ENCODE measurements at regions not wholly inside any gene's neighbourhood (a gene's known extent, or its start where the extent isn't known, plus 50 kb on each side); places are given as distances from the start of the nearest gene placed in this dataset.

DNA sequence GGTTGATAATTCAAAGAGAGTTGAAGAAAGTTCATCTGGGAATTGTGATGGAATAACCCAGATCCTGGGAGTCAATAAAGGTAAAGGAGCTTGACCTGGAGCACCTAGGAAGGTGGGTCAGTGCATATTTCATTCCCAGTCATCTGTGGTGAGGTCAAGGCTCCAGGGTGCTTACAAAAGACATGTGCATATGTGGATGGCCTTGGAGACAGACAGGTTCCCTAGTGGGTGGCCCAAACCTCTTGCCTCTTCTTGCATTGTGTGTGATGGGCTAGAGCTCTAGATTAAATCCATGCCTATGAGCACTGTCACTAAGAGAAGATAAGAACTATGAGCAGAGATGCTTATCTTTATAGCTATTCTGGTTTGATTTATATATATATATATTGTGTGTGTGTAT is 75.5 kb upstream of the CISTR start:
- Histone ChIP-seq H3K4me3 (no peak overlapping the region), H3K36me3 (no peaks in the 10 kb centered on the region), H3K27me3 (replicated peaks in 1 of 7) (peaks cover 0 to 35% (median 4%) of the 10 kb centered on the region in 7 donors), H3K27ac (no peak overlapping the region), H3K9me3 (no peaks in the 10 kb centered on the region), H3K4me1 (no peaks in the 10 kb centered on the region)
- intact Hi-C loops (cut with DNase I; ENCODE audit: low total_unique reads) = no loop called here
- TF ChIP-seq, protein P1, sequence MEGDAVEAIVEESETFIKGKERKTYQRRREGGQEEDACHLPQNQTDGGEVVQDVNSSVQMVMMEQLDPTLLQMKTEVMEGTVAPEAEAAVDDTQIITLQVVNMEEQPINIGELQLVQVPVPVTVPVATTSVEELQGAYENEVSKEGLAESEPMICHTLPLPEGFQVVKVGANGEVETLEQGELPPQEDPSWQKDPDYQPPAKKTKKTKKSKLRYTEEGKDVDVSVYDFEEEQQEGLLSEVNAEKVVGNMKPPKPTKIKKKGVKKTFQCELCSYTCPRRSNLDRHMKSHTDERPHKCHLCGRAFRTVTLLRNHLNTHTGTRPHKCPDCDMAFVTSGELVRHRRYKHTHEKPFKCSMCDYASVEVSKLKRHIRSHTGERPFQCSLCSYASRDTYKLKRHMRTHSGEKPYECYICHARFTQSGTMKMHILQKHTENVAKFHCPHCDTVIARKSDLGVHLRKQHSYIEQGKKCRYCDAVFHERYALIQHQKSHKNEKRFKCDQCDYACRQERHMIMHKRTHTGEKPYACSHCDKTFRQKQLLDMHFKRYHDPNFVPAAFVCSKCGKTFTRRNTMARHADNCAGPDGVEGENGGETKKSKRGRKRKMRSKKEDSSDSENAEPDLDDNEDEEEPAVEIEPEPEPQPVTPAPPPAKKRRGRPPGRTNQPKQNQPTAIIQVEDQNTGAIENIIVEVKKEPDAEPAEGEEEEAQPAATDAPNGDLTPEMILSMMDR (IDR thresholded peaks at IDR 0.05 in 8 of 11, conservative IDR thresholded peaks at IDR 0.05 in 3 of 11) = no peak
- TF ChIP-seq POLR2A (IDR thresholded peaks at IDR 0.05) (no peak), POLR2AphosphoS5 (IDR thresholded peaks at IDR 0.05) (no peak)
- no peak for DNase-seq

- Histone ChIP-seq H3K4me3 (no peak overlapping the region), H3K36me3 (no peaks in the 10 kb centered on the region), H3K9me3 (no peaks in the 10 kb centered on the region), H3K4me1 (no peaks in the 10 kb centered on the region), H3K27me3 (replicated peaks in 1 of 7) (peaks cover 0 to 35% (median 0%) of the 10 kb centered on the region in 7 donors), H3K27ac (no peak overlapping the region)
- WGBS, 5 donors = 58 to 78% (median 69%) methylated on average over 2 of the region's 2 CpGs
- intact Hi-C loops (cut with DNase I; ENCODE audit: low total_unique reads) = no loop called here
- TF ChIP-seq, protein P1 (IDR thresholded peaks at IDR 0.05 in 8 of 11, conservative IDR thresholded peaks at IDR 0.05 in 3 of 11) = no peak
- TF ChIP-seq POLR2A (IDR thresholded peaks at IDR 0.05) = no peak
- no peak for TF ChIP-seq POLR2AphosphoS5 (IDR thresholded peaks at IDR 0.05)
- DNase-seq = no peak
These were observed 76.8 kb upstream of the CISTR start for GRCh38 chr12:53828598-53828997.

DNA sequence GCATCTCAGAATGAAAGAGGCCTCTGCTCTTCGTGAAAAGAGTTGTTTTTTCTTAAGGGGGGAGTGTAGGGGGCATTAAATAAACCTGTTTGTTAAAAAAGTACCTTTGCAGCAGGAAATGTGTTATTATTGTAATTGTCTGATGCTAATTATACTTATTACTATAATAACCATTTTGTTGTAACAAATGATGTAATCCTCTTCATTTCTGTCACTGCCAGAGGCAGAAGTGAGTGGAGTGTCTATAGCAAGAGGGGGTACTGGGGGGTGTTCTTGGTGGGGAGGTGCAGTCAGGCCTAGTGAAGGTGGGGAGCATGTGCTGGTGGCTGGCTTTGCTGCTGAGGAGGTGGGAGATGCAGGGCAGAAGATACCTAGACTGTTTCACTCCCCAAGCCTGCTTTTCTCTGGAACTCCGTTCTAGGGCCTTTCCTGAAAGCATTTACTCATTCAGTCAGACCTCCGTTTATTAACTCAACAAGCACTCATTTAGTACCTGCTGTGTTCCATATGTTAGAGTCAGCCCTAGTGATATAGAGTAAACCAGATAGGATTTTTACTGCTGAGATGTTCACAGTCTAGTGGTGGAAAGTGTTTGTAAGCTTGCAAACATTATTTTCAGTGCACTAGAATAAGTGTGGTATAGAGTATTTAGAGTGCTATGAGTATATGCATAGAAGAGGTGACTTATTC is 77.5 kb upstream of the CISTR start:
- DNase-seq = no peak
- no peaks in the 10 kb centered on the region for H3K9me3 ChIP-seq
- H3K27me3 ChIP-seq (replicated peaks in 1 of 7) = peaks cover 0 to 36% (median 0%) of the 10 kb centered on the region in 7 donors
- no peak overlapping the region for H3K4me3 ChIP-seq
- no peak for TF ChIP-seq POLR2AphosphoS5 (IDR thresholded peaks at IDR 0.05)
- no peak for TF ChIP-seq POLR2A (IDR thresholded peaks at IDR 0.05)
- TF ChIP-seq, protein P1 (IDR thresholded peaks at IDR 0.05 in 8 of 11, conservative IDR thresholded peaks at IDR 0.05 in 3 of 11) = no peak
- no peaks in the 10 kb centered on the region for H3K36me3 ChIP-seq
- H3K27ac ChIP-seq = no peak overlapping the region
- no peaks in the 10 kb centered on the region for H3K4me1 ChIP-seq
- intact Hi-C loops (cut with DNase I; ENCODE audit: low total_unique reads) = no loop called here
- 46 to 57% (median 53%) methylated on average over 3 of the region's 3 CpGs for WGBS, 5 donors

- Histone ChIP-seq H3K4me3 (no peak overlapping the region), H3K27me3 (replicated peaks in 1 of 7) (peaks cover 0 to 34% (median 0%) of the 10 kb centered on the region in 7 donors), H3K9me3 (no peaks in the 10 kb centered on the region), H3K27ac (no peak overlapping the region), H3K4me1 (no peaks in the 10 kb centered on the region), H3K36me3 (no peaks in the 10 kb centered on the region)
- WGBS, 5 donors = 87 to 91% (median 89%) methylated on average over 5 of the region's 5 CpGs
- TF ChIP-seq POLR2AphosphoS5 (IDR thresholded peaks at IDR 0.05) (no peak), POLR2A (IDR thresholded peaks at IDR 0.05) (no peak)
- TF ChIP-seq, protein P1 (IDR thresholded peaks at IDR 0.05 in 8 of 11, conservative IDR thresholded peaks at IDR 0.05 in 3 of 11) = no peak
- intact Hi-C loops (cut with DNase I; ENCODE audit: low total_unique reads) = no loop called here
- no peak for DNase-seq
These were observed 78.9 kb upstream of the CISTR start for GRCh38 chr12:53830631-53831030.

All from spleen (tissue), 11 donors.